ENCODE measurements at regions not wholly inside any gene's neighbourhood (a gene's known extent, or its start where the extent isn't known, plus 50 kb on each side); places are given as distances from the start of the nearest gene placed in this dataset.
"Not testable (repeated sequence)": the region's sequence is repeated elsewhere in the genome, so short reads cannot be mapped to it uniquely, and the experiment has no call there.

DNA sequence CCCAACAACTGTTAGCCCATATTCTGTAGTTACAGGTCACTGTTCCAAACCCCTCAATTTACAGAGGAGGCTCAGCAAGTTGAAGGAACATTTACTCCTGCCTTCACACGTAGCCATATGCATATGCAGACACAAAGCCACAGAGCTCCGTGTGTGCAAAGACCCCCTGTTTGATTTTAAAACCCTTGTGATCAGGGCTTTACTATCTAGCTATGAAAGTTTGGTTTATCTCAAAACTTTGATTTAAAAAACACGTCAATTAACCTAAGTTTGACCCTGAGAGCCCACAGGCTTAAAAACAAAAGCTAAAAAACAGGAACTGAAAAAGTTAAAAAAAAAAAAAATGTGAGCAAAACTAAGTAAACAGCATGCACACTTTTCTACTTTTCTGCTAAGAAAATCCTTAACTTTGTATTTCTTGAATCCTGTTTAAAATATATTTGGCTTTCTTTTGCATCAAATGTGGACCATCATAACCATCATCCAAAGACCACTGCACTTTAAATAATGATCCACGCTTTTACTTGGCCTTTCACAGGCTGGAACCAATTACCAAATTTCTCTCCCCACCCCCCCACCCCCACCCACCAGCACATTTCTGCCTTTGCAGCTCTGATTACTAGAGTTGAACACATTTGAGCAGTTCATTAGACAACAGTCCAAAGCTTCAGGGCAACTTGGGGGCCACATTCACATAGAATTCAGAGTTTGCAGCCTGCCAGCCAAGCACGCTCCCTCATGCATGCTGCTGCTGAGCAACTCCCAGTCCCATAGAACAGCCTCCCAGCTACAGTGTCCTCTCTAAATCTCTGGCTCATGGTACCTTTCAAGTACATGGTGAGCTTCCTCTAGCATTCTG, 128.8 kb upstream of the MAP3K1 start:
- DNase-seq (ENCODE audit: low spot score), result no peak

DNA sequence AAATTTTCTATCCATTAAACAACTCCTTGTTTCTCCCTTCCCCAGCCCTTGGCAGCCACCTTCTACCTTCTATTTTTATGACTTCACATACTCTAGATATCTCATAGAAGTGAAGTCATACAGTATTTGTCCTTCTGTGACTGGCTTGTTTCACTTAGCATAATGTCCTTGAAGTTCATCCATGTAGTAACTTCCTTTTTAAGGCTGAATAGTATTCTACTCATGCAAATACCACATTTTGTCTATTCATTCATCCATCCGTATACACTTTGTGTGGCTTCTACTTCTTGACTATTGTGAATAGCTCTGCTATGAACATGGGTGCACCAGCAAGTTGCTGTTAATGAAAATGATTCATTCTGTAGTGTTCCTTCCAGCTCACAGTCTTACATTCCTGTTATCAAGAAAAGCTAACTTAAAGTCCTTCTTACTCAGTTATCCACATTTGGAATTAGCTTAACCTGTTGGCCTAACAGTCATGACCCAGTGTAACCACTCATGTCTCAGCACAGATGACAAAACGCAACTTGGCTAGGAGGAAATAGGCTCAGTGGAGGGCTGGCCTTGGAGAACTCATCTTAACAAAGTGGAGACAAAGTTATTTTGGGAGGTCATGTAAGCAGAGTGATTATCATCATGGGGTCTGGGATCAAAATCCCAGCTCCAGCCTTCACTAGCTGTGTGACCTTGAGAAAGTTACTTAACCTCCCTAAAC, 129.7 kb upstream of the MAP3K1 start:
- DNase-seq (ENCODE audit: low spot score), result no peak

DNA sequence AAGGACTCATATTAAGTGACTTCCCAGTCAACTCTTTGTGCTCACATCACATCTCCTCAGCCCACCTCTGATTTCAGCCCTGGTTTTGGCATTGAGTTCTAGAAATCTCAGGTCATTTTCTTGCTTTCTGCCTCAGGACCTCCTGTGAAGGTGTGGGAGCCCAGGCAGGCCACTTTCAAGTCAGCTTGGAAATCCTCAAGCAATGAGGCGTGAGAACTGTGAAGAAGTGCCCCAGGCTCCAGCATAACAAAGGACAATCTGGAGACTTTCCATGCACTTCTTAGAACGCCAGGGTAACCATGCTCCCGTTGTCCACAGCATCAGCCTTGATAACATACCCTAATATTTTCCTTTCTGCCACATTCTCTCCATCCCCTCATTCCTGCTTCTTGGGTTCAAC, 131.2 kb upstream of the MAP3K1 start:
- no peak for DNase-seq (ENCODE audit: low spot score)

- DNase-seq (ENCODE audit: low spot score), result no peak
Measured at GRCh38 chr5:56683733-56684132, 131.6 kb upstream of the MAP3K1 start.

DNA sequence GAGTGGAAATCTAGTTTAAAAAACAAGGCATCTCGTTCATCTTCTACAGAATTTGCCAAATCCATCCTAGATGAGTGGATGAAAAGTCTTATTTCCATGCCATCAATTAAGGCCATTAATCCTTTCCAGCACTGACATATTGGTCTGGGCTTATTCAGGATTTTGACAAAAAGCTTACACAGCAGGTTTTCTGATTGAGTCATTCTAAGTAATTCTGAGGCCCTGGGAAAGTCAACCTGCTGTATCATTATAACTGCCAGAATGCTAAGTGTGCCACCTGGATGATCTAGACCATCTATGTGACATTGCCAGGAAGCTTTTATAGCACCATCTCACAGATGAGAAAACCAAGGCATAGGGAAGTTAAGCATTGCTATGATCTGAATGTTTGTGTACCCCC, 132.1 kb upstream of the MAP3K1 start:
- no peak for DNase-seq (ENCODE audit: low spot score)

DNA sequence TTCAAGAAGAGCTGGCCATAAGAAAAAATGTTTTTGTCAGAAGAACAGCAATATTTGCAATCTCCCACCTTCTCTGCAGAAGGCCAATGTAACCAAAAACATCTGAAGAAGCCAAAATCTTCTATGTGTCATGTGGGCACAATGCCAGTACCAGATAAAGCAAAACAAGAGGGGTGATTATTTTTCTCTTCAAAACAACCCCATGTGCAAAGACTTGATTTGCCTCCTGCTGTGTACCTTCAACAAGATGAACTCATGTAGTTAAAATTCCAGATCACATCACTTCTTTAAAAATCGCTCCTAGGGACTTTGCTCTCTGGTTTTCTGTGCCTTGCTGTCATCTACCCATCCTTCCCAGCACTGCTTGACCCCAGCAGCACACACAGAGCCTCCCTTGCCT, 134.0 kb upstream of the MAP3K1 start:
- DNase-seq (ENCODE audit: low spot score), result peak; percentile 47

DNA sequence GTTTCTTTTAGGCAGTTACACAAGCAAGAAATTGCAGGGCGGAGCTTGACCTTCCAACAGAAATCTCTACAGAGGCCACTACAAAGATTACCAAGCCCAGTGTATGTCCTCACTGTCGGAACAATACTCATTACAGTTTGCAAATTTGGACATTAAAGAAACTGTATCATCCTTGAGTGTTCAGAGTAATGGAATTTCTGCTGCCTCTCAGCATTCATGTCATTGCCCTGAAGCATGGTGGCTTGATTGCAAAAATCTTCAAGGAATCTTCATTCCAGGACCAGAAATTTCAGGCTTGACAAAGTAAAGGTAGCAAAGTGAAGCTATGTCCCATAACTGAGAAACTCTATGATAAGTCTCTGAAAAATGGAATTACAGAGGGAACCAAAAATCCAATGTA, 134.6 kb upstream of the MAP3K1 start:
- no peak for DNase-seq (ENCODE audit: low spot score)

GRCh38 chr5:56677690-56678305, 137.6 kb upstream of the MAP3K1 start:
- no peak for DNase-seq (ENCODE audit: low spot score)

DNA sequence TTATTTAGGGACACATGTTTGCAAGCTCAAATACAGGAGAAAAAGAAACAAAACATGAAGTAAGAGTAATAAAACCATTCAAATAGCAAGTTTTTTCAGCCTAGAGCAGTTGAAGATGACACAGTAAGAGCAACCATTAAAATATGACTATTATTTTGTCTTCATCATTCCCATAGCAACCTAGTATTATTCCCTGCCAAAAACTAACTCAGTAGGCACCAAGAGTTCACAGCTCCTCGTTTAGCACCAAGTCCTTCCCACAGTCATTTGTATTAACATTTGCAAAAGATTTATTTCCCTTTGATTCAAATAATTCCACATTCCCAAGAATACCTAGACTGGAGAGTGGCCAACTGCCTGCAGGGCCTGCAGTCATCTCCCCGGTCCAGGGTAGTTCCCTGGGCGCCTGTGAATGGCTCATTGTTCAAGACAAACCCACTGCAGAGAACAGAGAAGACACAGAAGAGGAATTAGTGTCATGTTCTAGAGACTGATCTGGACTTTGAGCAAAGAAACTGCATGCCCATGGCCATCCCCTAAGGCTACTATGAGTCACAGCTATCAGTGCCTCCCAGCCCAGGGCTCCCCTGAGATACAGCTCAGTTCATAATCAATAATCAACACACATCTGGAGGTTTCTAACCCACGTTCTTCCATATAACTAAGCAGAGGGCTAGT, 139.1 kb upstream of the MAP3K1 start:
- no peak for DNase-seq (ENCODE audit: low spot score)

- no peak for DNase-seq (ENCODE audit: low spot score)
Measured at GRCh38 chr5:56674441-56674840, 140.9 kb upstream of the MAP3K1 start.

DNA sequence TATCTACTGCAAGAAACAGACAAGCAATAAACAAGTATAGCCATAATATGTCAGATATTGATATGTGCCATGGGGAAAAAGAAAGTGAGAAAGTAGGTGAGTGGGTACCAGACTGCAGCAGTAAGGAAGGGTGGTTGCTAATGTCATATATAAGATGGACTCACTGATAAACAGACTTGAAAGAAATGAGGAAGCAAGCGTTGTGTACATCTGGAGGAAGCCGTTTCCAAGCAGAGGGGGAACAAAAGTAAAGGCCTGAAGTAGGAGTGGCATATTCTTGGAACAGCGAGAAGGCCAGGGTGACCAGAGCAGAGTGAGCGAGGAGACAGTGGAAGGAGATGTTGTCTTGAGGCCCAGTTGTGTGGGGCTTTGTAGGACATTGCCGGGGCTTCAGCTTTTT, 142.2 kb upstream of the MAP3K1 start:
- no peak for DNase-seq (ENCODE audit: low spot score)

DNA sequence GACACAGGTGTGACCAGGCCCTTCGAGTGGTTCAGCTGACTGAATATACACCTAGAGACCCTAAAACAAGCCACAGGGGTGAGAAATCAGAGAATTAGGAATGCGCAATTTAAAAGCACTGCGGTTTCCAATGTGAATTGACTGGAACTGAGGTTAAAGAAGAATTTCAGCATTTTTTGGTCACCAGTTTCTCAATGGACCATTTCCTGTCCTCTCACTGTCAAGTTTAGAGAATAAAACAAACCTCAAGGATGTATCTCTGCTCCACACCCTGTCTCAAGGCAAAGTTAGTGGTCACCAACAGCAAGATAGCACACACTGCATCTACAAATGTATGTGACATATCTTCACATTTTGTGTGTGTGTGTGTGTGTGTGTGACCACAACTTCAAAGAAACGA, 143.8 kb upstream of the MAP3K1 start:
- DNase-seq (ENCODE audit: low spot score), result no peak

- no peak for DNase-seq (ENCODE audit: low spot score)
Measured at GRCh38 chr5:56670916-56671315, 144.4 kb upstream of the MAP3K1 start.

- peak; percentile 44 for DNase-seq (ENCODE audit: low spot score)
Measured at GRCh38 chr5:56669534-56670483, 145.5 kb upstream of the MAP3K1 start.

- no peak for DNase-seq (ENCODE audit: low spot score)
Measured at GRCh38 chr5:56668996-56669395, 146.4 kb upstream of the MAP3K1 start.

DNA sequence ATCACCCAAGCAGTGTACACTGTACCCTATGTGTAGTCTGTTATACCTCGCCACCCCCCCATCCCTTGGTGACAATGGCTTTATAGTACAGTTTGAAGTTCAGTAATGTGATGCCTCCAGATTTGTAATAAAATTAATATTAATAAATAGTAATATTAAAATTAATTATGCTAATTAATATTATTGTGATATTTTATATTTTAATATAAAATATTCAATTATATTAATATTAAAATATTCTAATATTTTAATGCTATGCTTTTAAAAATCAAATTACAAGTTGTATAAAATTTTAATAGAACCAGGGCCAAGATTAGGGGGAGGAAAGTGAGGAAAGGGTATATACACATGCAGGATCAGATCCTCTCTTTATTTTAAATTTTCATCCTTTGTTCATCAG, 147.7 kb upstream of the MAP3K1 start:
- no peak for DNase-seq (ENCODE audit: low spot score)

DNA sequence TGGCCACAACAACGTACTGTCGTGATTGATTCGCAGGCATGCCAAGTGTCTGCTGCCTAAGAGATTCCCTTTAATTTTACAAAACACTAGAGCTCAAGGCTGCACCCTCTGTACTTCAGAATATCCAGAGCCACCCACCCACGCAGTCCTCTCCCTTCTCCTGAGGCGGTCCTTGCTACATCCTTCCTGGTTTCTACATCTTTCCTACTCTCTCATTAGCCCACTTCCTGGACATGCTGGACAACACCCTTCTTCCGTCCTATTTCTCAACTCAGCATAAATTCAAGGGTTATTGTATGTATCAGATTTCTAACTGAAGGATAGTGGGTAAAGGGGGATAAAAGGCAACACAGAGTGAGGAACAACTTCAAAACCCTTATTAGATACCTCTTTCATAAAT, 148.4 kb upstream of the MAP3K1 start:
- DNase-seq (ENCODE audit: low spot score), result no peak

- not testable (repeated sequence) for DNase-seq (ENCODE audit: low spot score)
Measured at GRCh38 chr5:56665117-56665516, 150.2 kb upstream of the MAP3K1 start.

DNA sequence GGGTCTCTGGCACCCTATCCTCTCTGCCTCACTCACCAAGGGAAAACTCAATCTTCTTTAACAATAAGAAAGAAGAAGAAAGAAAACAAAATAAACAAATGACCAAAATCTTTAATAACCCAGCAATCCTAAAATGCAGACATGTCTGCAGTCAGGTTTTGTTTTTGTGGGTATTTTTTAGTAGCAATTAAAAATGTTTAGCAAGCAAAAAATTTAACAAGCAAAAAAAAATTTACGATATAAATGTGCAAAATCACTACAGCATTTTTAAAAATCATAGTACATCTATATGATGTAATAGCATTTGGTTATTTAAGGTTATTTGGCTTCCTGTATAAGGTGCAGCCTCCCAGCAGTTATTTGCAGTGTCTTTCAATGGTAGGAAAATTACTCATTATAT, 151.3 kb upstream of the MAP3K1 start:
- no peak for DNase-seq (ENCODE audit: low spot score)

DNA sequence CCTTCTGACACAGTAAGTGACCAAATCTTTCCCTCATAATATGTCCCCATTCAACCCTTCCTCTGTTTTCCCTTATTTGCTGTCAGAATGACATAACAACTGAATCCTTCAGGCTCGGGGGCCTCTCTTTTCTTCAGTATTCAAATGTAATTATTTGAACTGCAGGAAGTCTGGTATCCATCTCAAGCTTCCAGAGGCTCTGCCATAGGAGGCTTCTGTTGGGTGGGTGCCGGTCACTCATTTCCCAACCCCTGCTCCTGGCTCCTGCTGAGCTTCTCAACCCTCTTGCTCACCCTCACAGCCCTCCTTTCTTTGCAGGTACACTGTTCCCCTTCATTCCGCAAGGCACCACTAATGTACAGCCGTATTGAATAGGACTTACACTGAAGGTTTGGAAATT, 151.8 kb upstream of the MAP3K1 start:
- no peak for DNase-seq (ENCODE audit: low spot score)

DNA sequence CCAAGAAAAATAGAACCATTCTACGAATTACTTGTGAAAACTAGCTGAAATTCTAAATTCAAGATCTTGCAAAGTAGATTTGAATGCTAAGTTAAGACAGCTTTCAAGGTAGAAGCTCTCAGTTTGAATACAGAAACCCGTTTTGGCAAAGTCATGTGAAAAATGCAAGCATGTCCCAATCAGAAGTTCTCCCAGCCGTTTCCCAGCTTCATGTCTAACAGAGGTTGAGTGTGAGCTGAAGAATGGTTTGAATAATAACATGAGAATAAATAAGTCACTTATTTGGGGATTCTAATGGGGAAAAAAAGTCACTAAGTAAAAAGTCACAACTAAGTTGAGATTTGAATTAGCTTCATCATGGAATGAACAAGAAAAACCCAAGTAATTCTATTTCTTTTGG, 152.5 kb upstream of the MAP3K1 start:
- DNase-seq (ENCODE audit: low spot score), result no peak

Measured in CD4-positive, alpha-beta T cell treated with Interleukin-15 for 4 hours (primary cell).